ENCODE measurements at regions not wholly inside any gene's neighbourhood (a gene's known extent, or its start where the extent isn't known, plus 50 kb on each side); places are given as distances from the start of the nearest gene placed in this dataset.

- TF ChIP-seq ZSCAN4 (tag by site-specific recombination; IDR thresholded peaks at IDR 0.05) = no peak
- TF ChIP-seq RBAK (tag by site-specific recombination; IDR thresholded peaks at IDR 0.05) = no peak
- TF ChIP-seq ZNF354C (tag by site-specific recombination; IDR thresholded peaks at IDR 0.05; ENCODE audit: borderline replicate concordance, low read depth) = no peak
- TF ChIP-seq ZNF645 (tag by site-specific recombination; IDR thresholded peaks at IDR 0.05) = no peak
- no peak for TF ChIP-seq ZNF280C (tag by site-specific recombination; IDR thresholded peaks at IDR 0.05)
Measured at GRCh38 chr2:105468582-105469042, 69.8 kb upstream of the FHL2 start (continued).

GRCh38 chr2:105464325-105464724, 65.5 kb upstream of the FHL2 start:
- H3K36me3 ChIP-seq (ENCODE audit: control insufficient read depth in 2 of 2, insufficient read depth in 1 of 2, low read length in 2 of 2) = no peaks in the 10 kb centered on the region
- no peak overlapping the region for H3K4me3 ChIP-seq (ENCODE audit: low read depth, low read length)
- H3K9me3 ChIP-seq (ENCODE audit: control insufficient read depth, insufficient read depth, low read depth, low read length) = no peaks in the 10 kb centered on the region
- no peak overlapping the region for H3K27ac ChIP-seq (ENCODE audit: extremely low read depth, low read depth, low read length)
- POLR2A ChIA-PET = no interaction called here
- TF ChIP-seq ZNF664 (tag by site-specific recombination; IDR thresholded peaks at IDR 0.05) (no peak), ZNF18 (tag by site-specific recombination; IDR thresholded peaks at IDR 0.05) (no peak), ZNF777 (tag by site-specific recombination; IDR thresholded peaks at IDR 0.05; ENCODE audit: borderline replicate concordance) (no peak), BCL6B (tag by site-specific recombination; IDR thresholded peaks at IDR 0.05) (no peak), SP7 (tag by site-specific recombination; IDR thresholded peaks at IDR 0.05) (no peak), GLIS2 (tag by site-specific recombination; IDR thresholded peaks at IDR 0.05) (no peak), ZNF548 (tag by site-specific recombination; IDR thresholded peaks at IDR 0.05) (no peak), ZNF645 (tag by site-specific recombination; IDR thresholded peaks at IDR 0.05) (no peak), PBX3 (CRISPR knock-in tag; IDR thresholded peaks at IDR 0.05) (no peak), HOXA7 (CRISPR knock-in tag; IDR thresholded peaks at IDR 0.05; ENCODE audit: borderline replicate concordance) (no peak), ZNF701 (tag by site-specific recombination; IDR thresholded peaks at IDR 0.05) (no peak), ZFP69B (tag by site-specific recombination; IDR thresholded peaks at IDR 0.05) (no peak), ZNF280D (tag by site-specific recombination; IDR thresholded peaks at IDR 0.05) (no peak)
- H3K4me1 ChIP-seq (ENCODE audit: control insufficient read depth, insufficient read depth, low read length) = no peaks in the 10 kb centered on the region
- CTCF ChIA-PET = no interaction called here
